GM12891 (cell line): ENCODE measurements at regions not wholly inside any gene's neighbourhood (a gene's known extent, or its start where the extent isn't known, plus 50 kb on each side); places are given as distances from the start of the nearest gene placed in this dataset.

Experiments
- POLR2A ChIP-seq: IDR thresholded peaks from 2 replicates; pipeline ENCODE4 v1.6.1; 2011; ENCODE audit warnings: low read depth, low read length, control low read depth
- POLR2AphosphoS5 ChIP-seq: IDR thresholded peaks from 2 replicates; pipeline ENCODE4 v1.6.1; 2011; ENCODE audit warnings: low read depth, low read length, control low read depth
- POU2F2 ChIP-seq: IDR thresholded peaks from 2 replicates; pipeline ENCODE4 v1.6.1; 2011; ENCODE audit warnings: low read depth, mild to moderate bottlenecking, control low read depth, low read length, moderate library complexity
- SPI1 ChIP-seq: IDR thresholded peaks from 2 replicates; pipeline ENCODE4 v1.6.1; 2011; ENCODE audit warnings: low read depth, low read length, control low read depth
- TAF1 ChIP-seq: IDR thresholded peaks from 2 replicates; pipeline ENCODE4 v1.6.1; 2011; ENCODE audit warnings: low read depth, low read length, control low read depth

DNA sequence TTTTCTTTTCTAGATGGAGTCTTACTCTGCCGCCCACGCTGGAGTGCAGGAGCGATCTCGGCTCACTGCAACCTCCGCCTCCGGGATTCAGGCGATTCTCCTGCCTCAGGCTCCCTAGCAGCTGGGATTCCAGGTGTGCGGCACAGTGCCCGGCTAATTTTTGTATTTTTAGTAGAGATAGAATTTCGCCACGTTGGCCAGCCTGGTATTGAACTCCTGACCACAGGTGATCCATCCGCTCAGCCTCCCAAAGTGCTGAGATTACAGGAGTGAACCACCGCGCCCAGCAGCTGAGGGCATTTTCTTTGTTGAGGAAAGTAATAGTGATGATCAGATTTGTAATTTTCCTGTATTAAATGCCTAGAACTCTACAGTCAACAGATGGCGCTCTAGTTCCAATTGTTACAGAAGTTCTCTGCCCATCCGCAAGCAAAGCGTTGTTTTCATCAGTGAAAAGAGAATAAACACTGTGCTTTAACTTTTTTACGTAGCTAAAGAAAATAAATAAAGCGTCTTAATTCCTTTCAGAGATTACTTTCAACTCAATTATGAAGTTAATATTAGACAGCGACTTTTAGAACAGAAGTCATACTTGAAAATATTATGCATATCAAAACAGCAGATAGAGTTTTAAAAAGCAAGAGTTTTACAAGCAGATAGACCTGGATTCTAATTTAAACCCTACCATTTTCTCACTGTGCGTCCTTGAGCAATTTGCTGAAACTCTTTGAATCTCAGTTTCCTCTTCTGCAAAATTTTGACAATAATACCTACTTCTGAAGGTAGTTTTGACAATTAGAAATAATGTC, 335.1 kb downstream of the DUSP6 start:
- TF ChIP-seq TAF1, result no peak
- TF ChIP-seq POLR2AphosphoS5, result no peak
- no peak for TF ChIP-seq SPI1
- TF ChIP-seq POLR2A, result no peak
- no peak for TF ChIP-seq POU2F2
